ENCODE measurements at regions not wholly inside any gene's neighbourhood (a gene's known extent, or its start where the extent isn't known, plus 50 kb on each side); places are given as distances from the start of the nearest gene placed in this dataset.
A peak's percentile ranks its signal among the peaks of the same experiment; 100 is the strongest.

DNA sequence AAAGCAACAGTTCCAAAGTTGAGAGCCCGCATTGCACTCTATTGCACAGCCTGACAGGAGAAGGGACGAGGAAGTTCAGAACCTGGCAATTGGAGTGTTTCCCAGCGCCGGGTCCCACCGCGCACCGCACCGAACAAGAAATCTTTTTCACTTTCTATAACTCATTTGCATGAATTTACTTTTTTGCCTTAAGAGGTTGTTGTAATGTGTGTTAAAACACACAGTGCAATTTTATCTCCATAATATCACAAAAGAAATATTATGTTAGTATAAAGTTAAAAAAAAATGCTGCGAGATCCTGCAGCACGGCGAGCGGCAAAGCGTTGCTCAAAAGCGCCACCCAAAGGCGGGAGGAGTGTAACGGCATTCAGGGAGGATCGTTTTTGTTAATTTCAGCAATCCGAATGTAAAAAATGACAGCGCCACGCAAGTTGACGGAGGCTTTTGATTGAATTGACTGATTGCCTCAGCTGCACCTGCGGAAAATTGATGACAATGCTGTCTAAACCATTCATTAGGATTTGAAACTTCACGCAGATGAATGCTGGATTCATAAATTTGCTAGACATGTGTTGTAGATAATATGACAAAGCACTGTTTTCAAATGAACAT is 303.6 kb upstream of the ZNF507 start (continued):
- TF ChIP-seq RARG (CRISPR knock-in tag; IDR thresholded peaks at IDR 0.05; ENCODE audit: low read depth) (no peak), ZBTB38 (CRISPR knock-in tag; IDR thresholded peaks at IDR 0.05) (no peak), HMGA1 (CRISPR knock-in tag; conservative IDR thresholded peaks at IDR 0.05) (no peak), PBX3 (CRISPR knock-in tag; IDR thresholded peaks at IDR 0.05; ENCODE audit: borderline replicate concordance) (no peak), ZNF484 (CRISPR knock-in tag; IDR thresholded peaks at IDR 0.05; ENCODE audit: borderline replicate concordance, low read depth) (no peak), ZNF775 (CRISPR knock-in tag; IDR thresholded peaks at IDR 0.05; ENCODE audit: borderline replicate concordance) (no peak), TCF7 (IDR thresholded peaks at IDR 0.05; ENCODE audit: low read depth) (no peak), ZNF550 (CRISPR knock-in tag; IDR thresholded peaks at IDR 0.05; ENCODE audit: borderline replicate concordance) (no peak), KDM2A (CRISPR knock-in tag; IDR thresholded peaks at IDR 0.05; ENCODE audit: borderline replicate concordance, low read depth) (peak; percentile 39; the same call in 1 of the 2 replicates), HDAC2 (CRISPR knock-in tag; IDR thresholded peaks at IDR 0.05) (no peak), ZNF709 (CRISPR knock-in tag; IDR thresholded peaks at IDR 0.05) (no peak), TCF7L2 (IDR thresholded peaks at IDR 0.05; ENCODE audit: low read depth, low read length) (no peak), ZNF362 (CRISPR knock-in tag; IDR thresholded peaks at IDR 0.05; ENCODE audit: borderline replicate concordance) (0 out of 2 replicates have a peak, but pooled peaks have one; percentile 32), ZNF781 (CRISPR knock-in tag; IDR thresholded peaks at IDR 0.05; ENCODE audit: borderline replicate concordance, not compliant biosample characterization) (no peak), ARNTL (CRISPR knock-in tag; IDR thresholded peaks at IDR 0.05) (no peak), RBFOX2 (IDR thresholded peaks at IDR 0.05; ENCODE audit: low read depth, low read length) (no peak), HNF4A (CRISPR knock-in tag; IDR thresholded peaks at IDR 0.05) (no peak), MIXL1 (CRISPR knock-in tag; IDR thresholded peaks at IDR 0.05) (no peak), SMC3 (IDR thresholded peaks at IDR 0.05; ENCODE audit: low read length) (peak; percentile 48), TRIM24 (CRISPR knock-in tag; IDR thresholded peaks at IDR 0.05) (no peak), MXI1 (IDR thresholded peaks at IDR 0.05; ENCODE audit: borderline replicate concordance, low read depth, low read length) (no peak), ZNF7 (CRISPR knock-in tag; IDR thresholded peaks at IDR 0.05) (no peak), ZMAT3 (CRISPR knock-in tag; conservative IDR thresholded peaks at IDR 0.05) (no peak), ONECUT2 (CRISPR knock-in tag; IDR thresholded peaks at IDR 0.05) (no peak), FOXK2 (IDR thresholded peaks at IDR 0.05) (no peak)

Measured in HepG2 (cell line).